ENCODE measurements at regions not wholly inside any gene's neighbourhood (a gene's known extent, or its start where the extent isn't known, plus 50 kb on each side); places are given as distances from the start of the nearest gene placed in this dataset.

GRCh38 chr16:49959552-49960277, 65.3 kb upstream of the CNEP1R1 start:
- TF ChIP-seq CTCF (IDR thresholded peaks at IDR 0.05; ENCODE audit: low read length), result no peak
- no peak for TF ChIP-seq EZH2 (optimal IDR thresholded peaks at IDR 0.05; ENCODE audit: low read depth, low read length)
- no peak for TF ChIP-seq EZH2phosphoT487 (IDR thresholded peaks at IDR 0.05; ENCODE audit: low read length)
